ENCODE measurements at regions not wholly inside any gene's neighbourhood (a gene's known extent, or its start where the extent isn't known, plus 50 kb on each side); places are given as distances from the start of the nearest gene placed in this dataset.
A peak's percentile ranks its signal among the peaks of the same experiment; 100 is the strongest.

- H3K36me3 ChIP-seq (ENCODE audit: control insufficient read depth, insufficient read depth, low read length), result no peaks in the 10 kb centered on the region
- H3K4me3 ChIP-seq (ENCODE audit: low read depth, low read length), result no peak overlapping the region
- H3K27me3 ChIP-seq (ENCODE audit: control insufficient read depth, insufficient read depth, low read length), result no peaks in the 10 kb centered on the region
- no peak for TF ChIP-seq CTCF (IDR thresholded peaks at IDR 0.05; ENCODE audit: insufficient read depth, low read length, poor library complexity, severe bottlenecking)
- no peak for DNase-seq (ENCODE audit: low read depth)
These were observed 89.5 kb downstream of the XCL2 start for GRCh38 chr1:168454211-168454815.

GRCh38 chr1:168453056-168453455, 90.7 kb downstream of the XCL2 start:
- TF ChIP-seq CTCF (IDR thresholded peaks at IDR 0.05; ENCODE audit: insufficient read depth, low read length, poor library complexity, severe bottlenecking), result no peak
- H3K4me3 ChIP-seq (ENCODE audit: low read depth, low read length), result no peak overlapping the region
- H3K36me3 ChIP-seq (ENCODE audit: control insufficient read depth, insufficient read depth, low read length), result no peaks in the 10 kb centered on the region
- H3K27me3 ChIP-seq (ENCODE audit: control insufficient read depth, insufficient read depth, low read length), result no peaks in the 10 kb centered on the region
- DNase-seq (ENCODE audit: low read depth), result no peak

GRCh38 chr1:168452329-168452728, 91.5 kb downstream of the XCL2 start:
- Histone ChIP-seq H3K27me3 (ENCODE audit: control insufficient read depth, insufficient read depth, low read length) (no peaks in the 10 kb centered on the region), H3K36me3 (ENCODE audit: control insufficient read depth, insufficient read depth, low read length) (no peaks in the 10 kb centered on the region), H3K4me3 (ENCODE audit: low read depth, low read length) (no peak overlapping the region)
- no peak for DNase-seq (ENCODE audit: low read depth)
- TF ChIP-seq CTCF (IDR thresholded peaks at IDR 0.05; ENCODE audit: insufficient read depth, low read length, poor library complexity, severe bottlenecking), result peak; percentile 11

GRCh38 chr1:168447871-168448270, 95.9 kb downstream of the XCL2 start:
- no peak for TF ChIP-seq CTCF (IDR thresholded peaks at IDR 0.05; ENCODE audit: insufficient read depth, low read length, poor library complexity, severe bottlenecking)
- no peak for DNase-seq (ENCODE audit: low read depth)
- Histone ChIP-seq H3K36me3 (ENCODE audit: control insufficient read depth, insufficient read depth, low read length) (no peaks in the 10 kb centered on the region), H3K27me3 (ENCODE audit: control insufficient read depth, insufficient read depth, low read length) (no peaks in the 10 kb centered on the region), H3K4me3 (ENCODE audit: low read depth, low read length) (no peak overlapping the region)

GRCh38 chr1:168446081-168446480, 97.7 kb downstream of the XCL2 start:
- Histone ChIP-seq H3K4me3 (ENCODE audit: low read depth, low read length) (no peak overlapping the region), H3K27me3 (ENCODE audit: control insufficient read depth, insufficient read depth, low read length) (no peaks in the 10 kb centered on the region), H3K36me3 (ENCODE audit: control insufficient read depth, insufficient read depth, low read length) (no peaks in the 10 kb centered on the region)
- DNase-seq (ENCODE audit: low read depth), result no peak
- TF ChIP-seq CTCF (IDR thresholded peaks at IDR 0.05; ENCODE audit: insufficient read depth, low read length, poor library complexity, severe bottlenecking), result no peak

- Histone ChIP-seq H3K36me3 (ENCODE audit: control insufficient read depth, insufficient read depth, low read length) (no peaks in the 10 kb centered on the region), H3K27me3 (ENCODE audit: control insufficient read depth, insufficient read depth, low read length) (no peaks in the 10 kb centered on the region), H3K4me3 (ENCODE audit: low read depth, low read length) (no peak overlapping the region)
- DNase-seq (ENCODE audit: low read depth), result no peak
- TF ChIP-seq CTCF (IDR thresholded peaks at IDR 0.05; ENCODE audit: insufficient read depth, low read length, poor library complexity, severe bottlenecking), result no peak
These were observed 99.9 kb downstream of the XCL2 start for GRCh38 chr1:168443899-168444298.
